Neuronal stem cell (in vitro differentiated cells): ENCODE measurements at regions not wholly inside any gene's neighbourhood (a gene's known extent, or its start where the extent isn't known, plus 50 kb on each side); places are given as distances from the start of the nearest gene placed in this dataset.

Source experiments
- DNase-seq: peaks from one replicate; pipeline ENCODE4 v3.0.0-alpha.2; 2013; ENCODE audit warnings: low spot score
- H2AFZ ChIP-seq: one replicate; pipeline ENCODE4 v1.6.1; 2013; ENCODE audit warnings: mild to moderate bottlenecking, low read length, inconsistent platforms
- H2AK5ac ChIP-seq: 2 replicates; pipeline ENCODE4 v1.6.1; 2013; ENCODE audit warnings: low read depth, mild to moderate bottlenecking, inconsistent platforms, low read length, moderate library complexity, mixed read lengths
- H2BK120ac ChIP-seq: 2 replicates; pipeline ENCODE4 v1.6.1; 2013; ENCODE audit warnings: low read depth, mild to moderate bottlenecking, inconsistent platforms, low read length, moderate library complexity, mixed read lengths
- H2BK12ac ChIP-seq: one replicate; pipeline ENCODE4 v1.6.1; 2013; ENCODE audit warnings: low read length, inconsistent platforms
- H2BK15ac ChIP-seq: 2 replicates; pipeline ENCODE4 v1.6.1; 2013; ENCODE audit warnings: mild to moderate bottlenecking, low read length, inconsistent platforms, mixed read lengths
- H2BK5ac ChIP-seq: one replicate; pipeline ENCODE4 v1.6.1; 2013; ENCODE audit warnings: inconsistent platforms, mild to moderate bottlenecking, low read length, moderate library complexity
- H3K14ac ChIP-seq: one replicate; pipeline ENCODE4 v1.6.1; 2013; ENCODE audit warnings: low read length, inconsistent platforms
- H3K18ac ChIP-seq: 2 replicates; pipeline ENCODE4 v1.6.1; 2013; ENCODE audit warnings: low read length, inconsistent platforms
- H3K23ac ChIP-seq: 2 replicates; pipeline ENCODE4 v1.6.1; 2013; ENCODE audit warnings: low read depth, mild to moderate bottlenecking, mixed read lengths, low read length, inconsistent platforms; ENCODE audit not compliant: poor library complexity
- H3K27ac ChIP-seq: replicated peaks from 3 replicates; pipeline ENCODE4 v1.5.1; 2013; ENCODE audit warnings: low read length, inconsistent platforms
- H3K27me3 ChIP-seq, 3 experiments: 2 replicates each; pipeline ENCODE4 v1.6.1; 2013; ENCODE audit warnings: low read length in 3 of 3, mild to moderate bottlenecking in 2 of 3, inconsistent platforms in 1 of 3, low read depth in 1 of 3, mixed read lengths in 1 of 3, moderate library complexity in 1 of 3; ENCODE audit not compliant: control insufficient read depth in 3 of 3, insufficient read depth in 3 of 3
- H3K36me3 ChIP-seq, 2 donors: replicated peaks in 1 of 2; 2 replicates each; pipeline ENCODE4 v1.6.1; 2013; ENCODE audit warnings: low read length in 2 of 2; ENCODE audit not compliant: control insufficient read depth in 2 of 2, insufficient read depth in 2 of 2
- H3K4ac ChIP-seq: 2 replicates; pipeline ENCODE4 v1.6.1; 2013; ENCODE audit warnings: inconsistent platforms, mild to moderate bottlenecking, low read length, moderate library complexity
- H3K4me1 ChIP-seq, 2 donors: 1 replicate in 1 of 2; 2 replicates in 1 of 2; pipeline ENCODE4 v1.6.1; 2013; ENCODE audit warnings: low read length in 2 of 2, low read depth in 1 of 2; ENCODE audit not compliant: control insufficient read depth in 2 of 2, insufficient read depth in 1 of 2
- H3K4me2 ChIP-seq: one replicate; pipeline ENCODE4 v1.6.1; 2013; ENCODE audit warnings: mild to moderate bottlenecking, low read length, inconsistent platforms; ENCODE audit not compliant: insufficient read depth, poor library complexity, severe bottlenecking
- H3K4me3 ChIP-seq, 2 donors: 2 replicates each; pipeline ENCODE4 v1.5.1; 2013; ENCODE audit warnings: low read length in 2 of 2, mild to moderate bottlenecking in 2 of 2, inconsistent platforms in 1 of 2, moderate library complexity in 1 of 2
- H3K79me1 ChIP-seq: one replicate; pipeline ENCODE4 v1.6.1; 2013; ENCODE audit warnings: low read depth, mild to moderate bottlenecking, inconsistent platforms, low read length, moderate library complexity
- H3K9ac ChIP-seq: one replicate; pipeline ENCODE4 v1.6.1; 2013; ENCODE audit warnings: mild to moderate bottlenecking, low read depth, low read length, inconsistent platforms; ENCODE audit not compliant: poor library complexity
- H3K9me3 ChIP-seq, 2 donors: replicated peaks in 1 of 2; 2 replicates each; pipeline versions ENCODE3 to v1.6.1; 2013; ENCODE audit warnings: low read length in 2 of 2, mild to moderate bottlenecking in 2 of 2, inconsistent platforms in 1 of 2, low read depth in 1 of 2, mixed read lengths in 1 of 2, moderate library complexity in 1 of 2; ENCODE audit not compliant: control insufficient read depth in 2 of 2, insufficient read depth in 1 of 2
- H4K8ac ChIP-seq: one replicate; pipeline ENCODE4 v1.6.1; 2013; ENCODE audit warnings: low read depth, mild to moderate bottlenecking, inconsistent platforms, low read length, moderate library complexity
- H4K91ac ChIP-seq: one replicate; pipeline ENCODE4 v1.6.1; 2013; ENCODE audit warnings: low read length, low read depth, mild to moderate bottlenecking, inconsistent platforms; ENCODE audit not compliant: poor library complexity
- WGBS, 2 donors: extraction: QIAGEN DNeasy Blood & Tissue Kit; methylation state at CpG; one replicate each; pipeline ENCODE4 v1.1.7; 2013; ENCODE audit warnings: missing lambda C conversion rate in 2 of 2, mixed read lengths in 1 of 2; ENCODE audit not compliant: insufficient read length in 2 of 2, insufficient replicate concordance in 1 of 2; ENCODE audit errors: extremely low coverage in 2 of 2; 5-methylcytosine and 5-hydroxymethylcytosine counted together

- H3K4ac ChIP-seq, result no peak overlapping the region
- H2BK15ac ChIP-seq, result no peak overlapping the region
- H3K14ac ChIP-seq, result no peak overlapping the region
- peaks cover 0 to 2% of the 10 kb centered on the region in 2 donors for H3K9me3 ChIP-seq
- no peak overlapping the region for H3K4me2 ChIP-seq
- no peak overlapping the region for H3K18ac ChIP-seq
- H3K4me3 ChIP-seq, result no peak overlapping the region
- no peak overlapping the region for H3K27ac ChIP-seq
- WGBS, 2 donors, result no CpG with 5 or more reads among the region's 2 CpGs
- H2BK120ac ChIP-seq, result no peak overlapping the region
- H4K8ac ChIP-seq, result no peak overlapping the region
- no peaks in the 10 kb centered on the region for H3K79me1 ChIP-seq
- peaks cover 0 to 6% of the 10 kb centered on the region in 2 donors for H3K4me1 ChIP-seq
- no peak overlapping the region for H2AFZ ChIP-seq
- H2BK12ac ChIP-seq, result no peak overlapping the region
- DNase-seq, result no peak
- H4K91ac ChIP-seq, result no peak overlapping the region
- no peak overlapping the region for H2AK5ac ChIP-seq
- no peaks in the 10 kb centered on the region for H3K27me3 ChIP-seq
- H3K9ac ChIP-seq, result no peak overlapping the region
- no peaks in the 10 kb centered on the region for H3K36me3 ChIP-seq
- H3K23ac ChIP-seq, result no peak overlapping the region
- no peak overlapping the region for H2BK5ac ChIP-seq
Observed at GRCh38 chr1:208314431-208314830, 70.2 kb upstream of the PLXNA2 start.

DNA sequence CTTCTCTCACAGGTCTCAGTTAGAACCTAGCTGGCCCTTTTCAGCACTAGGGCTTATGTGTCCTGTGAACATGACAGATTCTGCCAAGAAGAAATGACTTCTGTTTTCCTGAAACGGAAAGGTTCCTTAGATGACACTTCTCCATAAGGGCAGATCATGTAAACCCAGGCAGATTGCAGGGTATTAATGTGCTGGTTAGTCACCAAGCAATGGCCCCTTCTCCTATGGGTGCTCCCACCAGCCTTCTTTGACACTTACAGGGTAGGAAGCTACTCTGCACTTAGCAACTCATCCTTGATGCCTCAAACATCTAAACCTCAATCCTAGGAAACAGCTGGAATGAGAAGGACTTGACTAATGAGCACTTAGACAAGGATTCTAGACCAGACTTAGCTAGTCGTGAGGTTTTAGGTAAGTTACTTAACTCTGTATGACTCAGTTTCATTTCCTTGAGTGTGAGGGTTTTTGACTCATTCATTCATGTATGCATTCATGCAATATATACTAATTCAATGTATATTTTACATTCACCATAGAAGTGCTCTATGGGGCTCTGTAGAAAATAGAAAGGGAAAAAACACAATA is 74.1 kb upstream of the PLXNA2 start:
- no CpG with 5 or more reads among the region's 2 CpGs for WGBS, 2 donors
- Histone ChIP-seq H3K36me3 (no peaks in the 10 kb centered on the region), H3K27ac (no peak overlapping the region), H4K91ac (no peak overlapping the region), H3K18ac (no peak overlapping the region), H4K8ac (no peak overlapping the region), H3K4me2 (no peak overlapping the region), H3K79me1 (no peaks in the 10 kb centered on the region), H2BK5ac (no peak overlapping the region), H2BK12ac (no peak overlapping the region), H3K4me3 (no peak overlapping the region), H2AK5ac (no peak overlapping the region), H3K4me1 (peaks cover 0 to 4% of the 10 kb centered on the region in 2 donors), H3K14ac (no peak overlapping the region), H3K27me3 (no peaks in the 10 kb centered on the region), H3K9me3 (peaks cover 0 to 2% of the 10 kb centered on the region in 2 donors), H3K4ac (no peak overlapping the region), H3K9ac (no peak overlapping the region), H2BK120ac (no peak overlapping the region), H2AFZ (no peak overlapping the region), H3K23ac (no peak overlapping the region), H2BK15ac (no peak overlapping the region)
- no peak for DNase-seq

DNA sequence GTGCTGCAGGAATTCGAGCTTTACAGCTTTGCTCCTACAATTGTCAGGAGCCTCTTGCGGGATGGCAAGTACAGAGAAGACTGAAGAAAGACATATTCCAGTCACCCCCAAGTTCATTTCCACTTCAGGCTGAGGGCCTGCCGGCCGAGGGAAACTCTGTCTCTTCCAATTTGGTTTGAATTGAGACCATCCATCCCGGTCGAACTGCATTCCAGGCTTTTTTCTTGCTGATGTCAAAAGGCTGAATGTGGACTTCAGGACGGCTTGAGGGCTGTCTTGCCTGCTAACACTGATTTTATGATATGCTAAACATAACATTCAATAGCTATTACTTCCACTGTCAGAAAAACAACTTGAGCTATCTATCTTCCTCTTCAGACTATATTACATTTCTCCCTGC is 79.8 kb upstream of the PLXNA2 start:
- no peak overlapping the region for H4K8ac ChIP-seq
- H3K4me1 ChIP-seq, result no peaks in the 10 kb centered on the region
- no peak overlapping the region for H3K18ac ChIP-seq
- no peak overlapping the region for H2AFZ ChIP-seq
- no peak overlapping the region for H3K14ac ChIP-seq
- WGBS, 2 donors, result no CpG with 5 or more reads among the region's 7 CpGs
- H3K79me1 ChIP-seq, result no peaks in the 10 kb centered on the region
- H3K4me2 ChIP-seq, result no peak overlapping the region
- no peaks in the 10 kb centered on the region for H3K27me3 ChIP-seq
- no peak overlapping the region for H2AK5ac ChIP-seq
- H3K27ac ChIP-seq, result no peak overlapping the region
- H2BK120ac ChIP-seq, result no peak overlapping the region
- no peaks in the 10 kb centered on the region for H3K36me3 ChIP-seq
- no peak overlapping the region for H2BK15ac ChIP-seq
- H3K4me3 ChIP-seq, result no peak overlapping the region
- no peak overlapping the region for H3K23ac ChIP-seq
- no peak for DNase-seq
- H3K9ac ChIP-seq, result no peak overlapping the region
- H3K4ac ChIP-seq, result no peak overlapping the region
- no peak overlapping the region for H2BK12ac ChIP-seq
- no peak overlapping the region for H2BK5ac ChIP-seq
- H4K91ac ChIP-seq, result no peak overlapping the region
- H3K9me3 ChIP-seq, result no peaks in the 10 kb centered on the region

DNA sequence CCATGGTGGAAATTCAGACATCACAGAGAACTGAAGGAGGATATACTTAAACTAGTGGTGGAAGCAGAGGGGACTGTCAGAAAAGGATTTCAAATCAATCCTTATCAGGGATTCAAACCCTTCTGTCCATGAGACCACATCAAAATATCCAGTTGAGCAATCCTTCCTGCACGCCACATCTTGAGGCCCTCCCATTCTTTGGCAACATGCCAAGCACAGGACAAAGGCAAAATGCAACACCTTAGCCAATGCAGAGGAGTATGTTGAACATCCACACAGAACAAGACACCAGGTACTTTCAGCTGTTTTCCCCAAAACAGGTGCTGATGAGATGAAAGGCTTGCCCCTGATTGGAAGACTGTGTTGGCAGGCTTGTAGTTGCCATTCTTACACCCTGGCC is 81.8 kb upstream of the PLXNA2 start:
- Histone ChIP-seq H3K79me1 (no peaks in the 10 kb centered on the region), H3K14ac (no peak overlapping the region), H3K4me2 (no peak overlapping the region), H3K36me3 (no peaks in the 10 kb centered on the region), H3K4me1 (no peaks in the 10 kb centered on the region), H3K4ac (no peak overlapping the region), H2BK15ac (no peak overlapping the region), H2BK5ac (no peak overlapping the region), H2AK5ac (no peak overlapping the region), H3K27ac (no peak overlapping the region), H4K91ac (no peak overlapping the region), H3K27me3 (no peaks in the 10 kb centered on the region), H2BK12ac (no peak overlapping the region), H3K18ac (no peak overlapping the region), H3K23ac (no peak overlapping the region), H3K4me3 (no peak overlapping the region), H4K8ac (no peak overlapping the region), H2BK120ac (no peak overlapping the region), H3K9me3 (no peaks in the 10 kb centered on the region), H3K9ac (no peak overlapping the region), H2AFZ (no peak overlapping the region)
- DNase-seq, result no peak
- WGBS, 2 donors, result no CpG with 5 or more reads among the region's 1 CpG
